ENCODE measurements at regions not wholly inside any gene's neighbourhood (a gene's known extent, or its start where the extent isn't known, plus 50 kb on each side); places are given as distances from the start of the nearest gene placed in this dataset.
A peak's percentile ranks its signal among the peaks of the same experiment; 100 is the strongest.

DNA sequence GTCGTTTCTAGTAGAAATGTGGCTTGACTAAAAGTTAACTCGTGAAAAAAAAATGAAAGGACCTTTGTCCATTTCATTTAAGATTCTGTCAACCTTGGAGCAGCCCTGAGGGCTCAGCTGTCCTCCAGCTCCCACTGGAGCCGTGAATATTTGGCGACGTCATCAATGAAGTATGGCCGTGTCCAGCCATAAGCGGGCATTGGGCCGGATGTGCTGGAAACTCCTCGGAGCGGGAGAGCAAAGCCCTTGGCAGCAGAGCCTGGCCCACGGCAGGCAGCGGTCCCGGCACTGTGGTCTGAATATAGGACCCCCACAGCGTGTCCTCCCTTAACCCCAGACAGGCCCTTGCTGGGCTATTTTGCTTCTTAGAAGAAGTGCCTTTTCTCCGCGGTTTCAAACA lies 50.0 kb downstream of the JAKMIP3 start:
- DNase-seq: no peak

DNA sequence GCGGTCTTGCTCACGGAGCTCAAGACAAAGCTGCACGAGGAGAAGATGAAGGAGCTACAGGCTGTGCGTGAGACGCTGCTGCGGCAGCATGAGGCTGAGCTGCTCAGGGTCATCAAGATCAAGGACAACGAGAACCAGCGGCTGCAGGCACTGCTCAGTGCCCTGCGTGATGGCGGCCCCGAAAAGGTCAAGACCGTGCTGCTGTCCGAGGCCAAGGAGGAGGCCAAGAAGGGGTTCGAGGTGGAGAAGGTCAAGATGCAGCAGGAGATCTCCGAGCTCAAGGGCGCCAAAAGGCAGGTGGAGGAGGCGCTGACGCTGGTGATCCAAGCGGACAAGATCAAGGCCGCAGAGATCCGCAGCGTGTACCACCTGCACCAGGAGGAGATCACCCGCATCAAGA lies 51.4 kb downstream of the JAKMIP3 start:
- DNase-seq: no peak

DNA sequence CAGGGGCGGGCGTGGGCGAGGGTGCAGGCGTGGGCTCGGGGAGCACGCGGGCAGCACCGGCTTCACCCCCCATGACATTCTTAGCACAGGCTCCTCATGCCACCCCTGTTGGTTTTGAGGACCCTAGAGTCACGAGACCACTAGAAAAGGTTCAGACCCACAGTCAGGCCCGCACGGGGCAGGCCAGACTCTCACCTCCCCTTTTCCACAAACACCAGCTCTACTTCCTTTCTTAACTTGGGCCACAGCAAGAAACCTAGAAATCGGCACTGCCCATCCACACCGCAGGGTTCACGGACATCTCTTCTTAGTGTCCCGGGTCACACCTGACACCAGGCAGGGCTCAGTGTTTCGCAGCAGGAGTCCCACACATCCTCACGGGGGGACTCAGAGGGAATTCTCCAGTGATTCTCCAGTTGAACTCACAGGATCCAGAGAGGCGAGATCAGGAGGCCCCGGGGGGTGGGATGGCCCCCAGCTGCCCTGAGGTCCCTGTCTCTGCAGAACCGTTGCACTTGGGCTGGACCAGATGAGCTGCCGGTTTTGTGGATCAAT lies 52.0 kb downstream of the JAKMIP3 start:
- no peak for DNase-seq

DNA sequence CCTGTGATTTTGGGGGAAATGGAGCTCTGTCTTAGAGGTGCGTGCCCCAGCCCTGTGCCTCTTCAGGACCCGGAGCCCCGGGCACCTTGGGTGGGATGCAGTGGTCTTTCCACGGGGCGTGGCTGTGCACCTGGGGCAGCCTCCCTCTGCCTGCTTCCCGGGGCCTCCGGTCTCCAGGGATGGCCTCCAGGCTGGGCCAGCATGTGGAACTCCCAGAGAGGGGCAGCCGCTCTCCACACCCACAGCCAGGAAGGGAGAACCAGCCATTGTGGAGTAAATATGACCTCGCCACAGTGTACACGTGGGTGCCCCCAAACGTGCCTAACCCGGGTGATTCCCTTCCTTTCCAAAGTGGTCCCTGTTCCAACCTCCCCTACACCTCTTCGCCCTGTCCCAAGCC lies 52.6 kb downstream of the JAKMIP3 start:
- no peak for DNase-seq

DNA sequence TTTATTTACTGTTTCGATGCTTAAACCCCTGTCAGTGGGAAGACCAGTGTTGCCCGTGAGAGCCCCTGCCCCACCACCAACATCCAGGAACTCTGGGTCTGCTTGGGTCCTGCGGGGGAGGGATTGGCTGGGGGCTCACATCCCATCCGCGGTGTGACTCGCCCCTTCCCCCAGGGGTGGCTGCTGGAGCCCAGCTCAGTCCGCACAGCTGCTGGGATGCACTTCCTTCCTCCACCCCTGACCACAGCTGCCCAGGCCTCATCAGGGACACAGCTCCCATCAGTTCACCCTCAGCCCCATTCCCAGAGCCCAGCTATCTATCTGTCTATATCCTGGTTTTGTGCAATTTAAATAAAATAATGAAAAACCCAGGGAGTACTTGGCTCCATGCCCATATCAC lies 54.5 kb downstream of the JAKMIP3 start:
- no peak for DNase-seq

DNA sequence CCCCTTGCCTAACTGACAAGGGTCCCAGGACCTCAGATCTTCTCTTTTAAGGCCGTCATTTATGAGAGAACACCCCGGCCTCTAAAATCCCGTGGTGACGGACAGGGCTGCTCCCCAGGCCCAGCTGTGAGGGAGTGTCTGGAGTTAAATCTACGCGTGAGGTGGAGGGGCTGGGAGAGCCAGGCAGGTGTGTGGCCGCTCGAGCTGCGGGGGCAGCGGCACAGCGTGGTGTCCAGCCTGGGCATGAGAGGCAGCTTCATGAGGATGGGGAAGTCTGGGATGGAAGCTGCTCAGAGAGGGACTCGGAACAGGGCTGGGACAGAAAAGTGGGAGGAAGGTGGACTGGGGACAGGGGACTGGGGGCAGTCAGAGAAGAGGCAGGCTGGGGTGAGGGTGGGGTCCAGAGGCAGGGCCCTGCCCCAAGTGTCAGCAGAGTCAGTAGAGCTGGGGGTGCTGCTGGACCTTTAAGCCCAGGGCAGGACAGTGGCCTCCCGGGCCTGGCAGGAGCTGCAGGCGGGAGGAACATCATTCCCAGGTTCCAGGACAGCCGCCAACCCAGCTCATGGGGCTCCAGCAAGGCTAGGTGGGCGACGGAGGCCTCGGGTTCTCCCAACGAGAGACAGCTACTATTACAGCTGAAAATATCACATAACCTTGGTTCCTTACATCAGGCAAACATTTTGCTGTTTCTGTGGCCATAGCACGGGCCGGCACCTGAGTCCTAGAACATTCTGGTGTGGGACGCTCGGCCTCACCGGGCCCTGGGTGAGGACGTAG lies 55.2 kb downstream of the JAKMIP3 start:
- DNase-seq: no peak

DNA sequence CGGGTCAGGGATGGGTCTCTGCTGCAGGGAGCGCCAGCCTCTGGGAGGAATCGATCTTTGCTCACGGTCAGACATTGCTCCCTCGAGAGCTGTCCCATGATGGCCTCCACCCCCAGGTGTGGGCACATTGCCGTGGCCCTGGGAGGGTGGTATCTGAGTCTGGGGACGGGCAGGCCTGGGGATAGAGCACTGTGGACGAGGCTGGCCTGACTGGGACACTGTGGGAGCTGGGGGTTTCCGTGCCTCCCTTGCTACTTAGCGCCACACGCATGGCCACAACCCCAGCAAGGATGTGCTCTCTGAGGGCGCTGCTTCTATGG lies 55.7 kb downstream of the JAKMIP3 start:
- no peak for DNase-seq

DNA sequence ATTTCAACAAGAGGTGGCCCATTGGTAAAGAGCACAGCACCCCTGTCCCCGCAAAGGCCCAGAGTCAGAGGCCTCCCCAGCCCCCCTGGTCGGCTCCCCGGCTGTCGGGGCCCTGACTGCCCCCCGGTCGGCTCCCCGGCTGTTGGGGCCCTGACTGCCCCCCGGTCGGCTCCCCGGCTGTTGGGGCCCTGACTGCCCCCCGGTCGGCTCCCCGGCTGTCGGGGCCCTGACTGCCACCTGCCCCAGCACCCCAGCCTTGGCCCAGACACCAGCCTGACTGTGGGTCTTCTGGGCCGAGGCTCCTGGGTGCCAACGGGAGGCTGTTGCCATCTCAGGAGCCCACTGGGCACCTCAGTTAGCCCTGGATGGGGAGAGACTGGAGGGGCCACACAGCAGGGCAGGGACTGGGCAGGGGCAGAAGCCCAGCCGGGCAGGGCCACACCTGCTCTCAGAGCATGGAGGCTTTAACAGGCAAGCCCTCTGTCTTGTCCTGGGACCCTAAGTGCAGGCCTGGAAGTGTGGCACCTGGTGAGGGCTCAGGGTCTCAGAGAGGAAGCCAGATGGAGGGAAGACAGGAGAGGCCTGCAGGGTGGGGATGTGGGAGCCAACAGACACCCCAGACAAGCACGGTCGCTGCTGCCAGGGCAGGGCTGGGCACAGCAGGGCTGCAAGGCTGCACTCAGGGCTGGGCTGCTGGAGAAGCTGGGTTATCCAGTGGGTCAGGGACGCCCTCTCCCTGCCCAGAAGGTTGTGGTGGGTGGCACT lies 56.5 kb downstream of the JAKMIP3 start:
- no peak for DNase-seq

DNA sequence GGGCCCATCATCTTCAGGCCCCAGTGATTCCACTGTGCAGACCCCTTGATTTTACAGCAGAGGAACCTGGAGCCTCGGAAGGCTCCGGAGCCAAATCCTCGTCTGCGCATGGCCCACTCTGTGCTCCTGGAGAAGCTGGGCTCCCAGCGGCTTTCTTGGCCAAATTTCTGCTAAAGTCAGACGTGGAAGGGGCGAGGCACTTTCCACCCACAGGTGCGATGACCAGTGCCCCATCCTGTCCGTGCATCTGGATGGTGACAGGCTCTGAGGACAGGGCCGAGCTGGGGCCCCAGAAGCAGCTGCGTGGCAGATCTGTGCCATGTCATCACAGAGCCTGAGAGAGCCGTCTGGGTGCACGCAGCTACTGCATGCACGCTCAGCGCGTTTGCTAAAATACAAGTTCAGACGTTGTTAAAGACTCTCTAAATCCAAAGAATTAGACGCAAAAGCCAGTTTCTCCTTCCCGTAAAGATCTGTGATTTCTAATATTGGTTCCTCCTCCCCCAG lies 57.2 kb downstream of the JAKMIP3 start:
- no peak for DNase-seq

DNA sequence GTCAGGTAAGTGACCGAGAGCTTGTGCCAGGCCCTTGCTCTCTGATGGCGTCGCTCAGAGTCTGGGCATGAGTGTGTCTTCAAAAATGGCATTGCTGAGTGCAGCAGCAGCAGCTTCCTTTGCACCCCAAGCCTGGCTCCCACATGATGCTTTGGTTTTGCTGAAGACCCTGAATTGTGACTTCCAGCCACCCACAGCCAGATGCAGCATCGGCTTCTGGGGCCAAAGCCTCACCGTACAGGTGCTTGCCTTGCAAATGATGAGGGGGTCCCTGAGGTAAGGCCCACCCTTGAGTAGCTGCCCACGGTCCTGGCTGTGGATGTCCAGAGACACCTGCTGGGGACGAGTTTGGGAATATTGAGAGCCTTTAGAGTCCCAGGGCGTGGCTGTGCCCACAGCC lies 57.9 kb downstream of the JAKMIP3 start:
- no peak for DNase-seq

DNA sequence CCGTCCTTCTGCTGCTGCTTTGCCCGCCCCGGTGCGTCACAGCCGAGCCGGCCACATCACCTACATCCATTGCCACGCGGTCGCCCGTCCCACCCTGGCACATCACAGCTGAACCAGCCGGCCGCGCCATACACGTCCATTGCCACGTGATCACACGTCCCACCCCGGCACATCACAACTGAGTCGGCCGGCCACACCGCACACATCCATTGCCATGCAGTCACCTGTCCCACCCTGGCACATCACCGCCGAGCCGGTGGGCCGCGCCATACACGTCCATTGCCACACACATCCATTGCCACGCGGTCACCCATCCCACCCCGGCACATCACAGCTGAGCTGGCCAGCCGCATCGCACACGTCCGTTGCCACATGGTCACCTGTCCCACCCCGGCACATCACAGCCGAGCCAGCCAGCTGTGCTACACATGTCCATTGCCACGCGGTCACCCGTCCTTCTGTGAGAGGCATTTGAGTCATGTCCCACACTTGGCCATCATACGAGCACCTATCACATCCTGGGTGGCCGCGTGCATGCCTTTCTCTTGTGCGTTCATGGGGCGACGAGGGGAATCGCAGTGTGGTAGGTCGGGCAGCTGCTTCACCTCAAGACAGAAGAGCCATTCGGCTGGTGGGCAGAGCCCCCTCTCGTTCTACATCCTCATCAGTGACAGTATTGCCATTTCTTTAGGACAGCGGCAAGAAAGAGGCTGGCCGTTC lies 58.6 kb downstream of the JAKMIP3 start:
- no peak for DNase-seq

DNA sequence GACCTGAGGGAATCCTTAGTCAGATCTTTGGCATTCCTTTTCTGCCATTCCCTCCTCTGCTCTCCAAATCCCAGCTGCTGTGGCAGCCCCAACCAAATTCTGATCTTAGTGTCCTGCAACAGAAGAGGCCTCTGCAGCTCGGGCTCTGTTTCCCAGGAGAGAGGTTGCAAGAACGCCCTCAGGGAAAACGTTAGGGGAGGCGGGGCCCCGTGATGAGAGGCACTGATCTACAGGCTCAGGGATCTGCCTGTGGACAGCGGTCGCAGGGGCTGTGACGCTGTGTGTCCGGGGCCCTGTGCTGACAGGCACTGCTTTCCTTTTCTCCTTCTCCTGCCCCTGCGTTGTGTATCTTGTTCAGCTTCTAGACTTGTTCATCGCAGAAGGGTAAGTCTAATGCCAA lies 57.3 kb upstream of the DPYSL4 start:
- no peak for DNase-seq

DNA sequence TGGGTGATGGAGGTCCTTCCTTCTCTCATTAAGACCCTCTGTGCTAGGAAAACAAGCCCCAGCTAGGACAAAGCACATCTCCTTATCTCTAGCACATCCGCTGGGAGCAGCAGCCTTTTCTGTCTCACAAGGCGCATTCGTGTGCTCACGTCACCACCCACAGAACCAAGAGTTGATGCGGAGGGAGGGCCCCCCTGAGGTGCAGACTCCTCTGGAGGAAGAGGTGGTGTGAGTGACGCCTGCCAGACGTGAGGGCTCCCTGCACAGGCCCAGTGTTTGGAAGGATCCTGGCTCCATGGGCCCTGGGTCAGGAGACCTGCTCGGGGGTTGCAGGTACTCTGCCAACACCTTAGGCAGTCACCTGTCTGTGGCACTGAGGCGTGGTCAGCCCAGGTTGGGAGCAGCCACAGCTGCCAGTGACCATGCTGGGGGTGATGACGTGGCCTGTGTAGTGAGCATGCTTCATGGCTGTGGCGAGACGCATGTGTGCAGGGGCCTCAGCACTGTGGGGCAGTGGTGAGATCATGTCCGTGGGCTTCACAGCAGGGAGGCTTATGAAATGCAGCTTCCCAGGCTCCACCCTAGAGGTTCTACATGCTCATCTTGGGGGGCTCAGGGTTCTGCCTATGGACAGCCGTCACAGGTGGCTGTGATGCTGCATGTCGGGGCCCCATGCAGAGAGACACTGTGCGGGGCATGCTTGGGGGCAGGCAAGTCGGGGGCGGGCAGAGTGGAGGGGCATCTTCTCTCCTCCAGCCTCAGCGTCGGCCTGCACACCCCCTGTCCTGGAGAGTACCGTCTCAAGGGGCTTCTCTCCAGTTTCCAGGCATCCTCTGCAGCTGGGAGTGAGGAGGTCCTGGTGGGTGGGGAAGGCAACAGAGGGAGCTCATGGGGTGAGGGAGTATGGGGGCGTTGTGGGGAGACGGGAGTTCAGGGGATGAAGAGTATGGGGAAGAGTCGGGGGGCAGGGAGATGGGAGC lies 56.2 kb upstream of the DPYSL4 start:
- DNase-seq: no peak

DNA sequence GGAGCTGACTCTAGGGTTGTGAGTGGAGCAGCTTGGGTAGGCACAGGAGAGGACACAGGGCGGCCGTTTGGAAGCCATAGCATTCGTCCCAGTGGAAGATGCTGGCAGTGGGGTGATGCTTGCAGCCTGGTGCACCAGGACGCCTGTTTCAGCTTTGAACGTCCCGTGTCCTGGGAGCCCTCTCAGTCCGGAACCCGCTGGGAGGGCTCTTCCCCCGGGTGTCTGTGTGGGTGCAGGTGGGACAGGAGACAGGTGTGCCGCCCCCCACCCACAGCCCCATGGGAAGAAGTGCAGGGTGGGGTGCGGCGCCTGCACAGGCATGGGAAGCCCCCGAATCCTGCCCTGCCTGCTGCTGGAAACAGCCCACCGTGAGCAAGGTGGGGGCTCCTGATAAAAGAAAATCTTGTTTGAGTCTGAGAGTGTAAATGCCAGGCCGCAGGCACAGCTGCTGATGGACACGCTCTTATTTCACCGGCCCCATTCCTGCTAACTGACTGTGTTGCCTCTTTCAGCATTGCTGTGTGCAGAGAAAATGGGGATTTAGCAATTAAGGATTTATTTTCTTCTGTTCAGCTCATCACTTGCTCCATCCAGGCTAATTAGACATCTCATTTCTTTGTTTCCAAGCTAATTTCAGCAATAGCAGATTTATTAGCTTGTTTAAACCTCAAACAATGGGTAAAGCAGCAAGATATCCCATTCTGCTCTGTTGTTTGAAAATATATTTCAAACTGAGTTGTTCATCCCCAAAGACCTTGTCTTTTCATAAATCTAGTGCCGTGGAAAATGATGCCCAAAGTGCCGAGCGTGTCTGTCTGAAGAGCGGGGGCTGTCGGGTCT lies 54.9 kb upstream of the DPYSL4 start:
- no peak for DNase-seq

DNA sequence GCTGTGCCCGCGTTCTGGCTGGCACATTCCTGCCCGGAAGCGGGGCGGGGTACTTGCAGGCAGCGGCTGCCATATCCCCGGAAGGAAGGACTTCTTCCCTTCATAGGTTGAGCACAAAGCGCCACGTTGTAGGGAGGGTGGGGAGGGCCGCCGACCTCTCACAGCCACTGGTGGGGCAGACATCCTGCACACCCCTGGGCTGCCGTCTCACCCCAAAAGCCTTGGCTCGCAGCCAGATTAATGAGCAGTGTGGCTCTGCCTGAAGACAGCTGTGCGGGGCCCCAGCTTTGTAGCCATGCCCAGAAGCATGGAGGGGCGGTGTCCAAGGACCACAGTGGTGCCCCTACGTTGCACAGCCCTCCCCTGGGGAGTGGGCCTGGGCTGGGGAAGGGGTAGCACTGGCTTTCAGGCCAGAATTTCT lies 54.3 kb upstream of the DPYSL4 start:
- DNase-seq: peak in 1 of 2 experiments; percentile 2

DNA sequence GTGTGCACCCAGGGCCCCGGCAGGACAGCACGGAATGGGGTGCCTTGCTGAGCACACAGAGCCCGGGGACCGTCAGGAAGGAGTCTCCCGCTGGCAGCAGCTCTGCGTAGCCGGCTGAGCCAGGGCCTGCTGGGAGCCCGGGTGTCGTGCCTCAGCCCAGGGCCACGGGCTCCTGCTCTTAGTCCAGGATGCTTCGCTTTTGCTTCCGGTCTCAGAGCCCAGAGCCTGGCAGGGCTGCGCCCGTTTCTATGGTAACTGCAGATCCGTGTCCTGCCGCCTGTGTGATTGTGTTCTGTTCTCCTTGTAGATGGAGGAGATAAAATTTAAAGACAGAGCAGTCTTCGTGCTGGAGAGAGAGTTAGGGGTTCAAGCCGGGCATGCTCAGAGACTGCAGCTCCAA lies 53.7 kb upstream of the DPYSL4 start:
- DNase-seq: no peak

DNA sequence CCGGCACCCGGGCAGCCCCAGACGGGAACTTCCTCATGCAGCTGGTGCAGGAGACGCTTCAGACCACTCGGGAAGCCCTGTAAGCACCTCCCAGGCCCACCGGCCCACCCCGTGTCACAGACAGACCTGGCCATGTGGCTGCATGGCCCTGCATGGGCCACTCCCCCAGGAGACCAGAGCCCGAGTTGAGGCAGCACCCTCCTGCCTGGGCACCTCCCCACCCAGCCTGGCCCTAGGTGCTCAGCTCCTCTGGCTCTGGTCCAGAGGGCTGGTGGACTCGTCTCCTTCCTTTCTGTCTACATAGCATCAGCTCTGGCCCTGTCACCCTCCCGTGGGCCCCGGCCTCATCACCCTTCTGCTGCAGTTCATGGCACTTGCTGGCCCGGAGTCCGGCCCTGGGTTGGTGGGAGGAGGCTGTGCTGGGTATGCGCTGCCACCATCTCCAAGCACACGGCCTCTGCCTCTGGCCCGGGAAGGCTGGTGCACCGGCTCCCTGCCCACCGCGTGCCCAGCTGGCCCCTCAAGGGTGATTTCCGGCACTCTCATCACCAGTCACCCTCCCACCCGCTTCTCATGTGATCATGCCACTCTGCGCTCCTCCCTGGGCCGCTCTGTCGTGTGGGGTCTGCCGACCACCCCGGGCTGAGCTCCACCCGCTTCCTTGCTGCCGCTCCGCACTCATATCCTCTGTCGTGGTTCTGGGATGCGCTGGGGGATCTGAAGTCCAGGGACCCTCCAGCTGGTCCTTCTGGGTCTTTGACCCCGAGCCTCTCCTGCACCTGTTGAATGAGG lies 53.1 kb upstream of the DPYSL4 start:
- DNase-seq: no peak

DNA sequence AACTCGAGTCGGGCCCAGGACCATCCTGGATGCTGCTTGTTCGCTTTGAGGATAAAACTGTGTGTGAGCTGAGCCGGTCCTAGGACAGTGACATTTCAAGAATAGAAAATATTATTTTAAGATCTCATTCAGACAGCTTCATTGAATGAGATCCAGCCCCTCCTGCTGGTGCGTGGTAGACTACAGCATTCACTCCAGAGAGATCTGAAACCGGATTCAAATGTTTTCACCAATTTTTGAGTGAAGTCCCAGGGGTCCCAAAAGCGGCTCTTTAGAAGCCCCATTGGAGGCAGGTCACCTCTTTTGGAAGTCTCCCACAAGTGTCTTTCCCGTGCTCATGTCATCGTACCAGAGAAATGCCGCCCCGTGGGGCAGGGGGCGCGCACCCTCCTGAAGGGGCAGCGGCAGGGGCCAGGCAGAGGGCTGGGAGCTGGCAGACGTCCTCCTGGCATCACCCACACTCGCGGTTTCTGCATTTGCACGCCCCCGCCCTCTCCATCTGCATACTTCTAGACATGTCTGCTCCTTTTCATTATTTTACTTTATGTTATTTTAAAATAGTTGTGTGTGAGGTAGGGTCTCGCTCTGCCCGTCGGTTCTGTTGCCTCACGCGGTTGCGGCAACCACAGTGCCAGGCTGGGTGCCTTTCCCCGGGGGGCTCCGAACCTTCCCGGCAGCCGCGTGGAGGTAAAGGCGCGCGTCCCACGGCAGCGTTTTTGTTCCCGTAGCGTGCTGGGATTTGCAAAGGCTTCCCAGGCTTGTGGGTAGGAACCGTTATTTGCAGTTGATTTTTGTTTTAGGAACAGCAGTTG lies 52.3 kb upstream of the DPYSL4 start:
- no peak for DNase-seq

DNA sequence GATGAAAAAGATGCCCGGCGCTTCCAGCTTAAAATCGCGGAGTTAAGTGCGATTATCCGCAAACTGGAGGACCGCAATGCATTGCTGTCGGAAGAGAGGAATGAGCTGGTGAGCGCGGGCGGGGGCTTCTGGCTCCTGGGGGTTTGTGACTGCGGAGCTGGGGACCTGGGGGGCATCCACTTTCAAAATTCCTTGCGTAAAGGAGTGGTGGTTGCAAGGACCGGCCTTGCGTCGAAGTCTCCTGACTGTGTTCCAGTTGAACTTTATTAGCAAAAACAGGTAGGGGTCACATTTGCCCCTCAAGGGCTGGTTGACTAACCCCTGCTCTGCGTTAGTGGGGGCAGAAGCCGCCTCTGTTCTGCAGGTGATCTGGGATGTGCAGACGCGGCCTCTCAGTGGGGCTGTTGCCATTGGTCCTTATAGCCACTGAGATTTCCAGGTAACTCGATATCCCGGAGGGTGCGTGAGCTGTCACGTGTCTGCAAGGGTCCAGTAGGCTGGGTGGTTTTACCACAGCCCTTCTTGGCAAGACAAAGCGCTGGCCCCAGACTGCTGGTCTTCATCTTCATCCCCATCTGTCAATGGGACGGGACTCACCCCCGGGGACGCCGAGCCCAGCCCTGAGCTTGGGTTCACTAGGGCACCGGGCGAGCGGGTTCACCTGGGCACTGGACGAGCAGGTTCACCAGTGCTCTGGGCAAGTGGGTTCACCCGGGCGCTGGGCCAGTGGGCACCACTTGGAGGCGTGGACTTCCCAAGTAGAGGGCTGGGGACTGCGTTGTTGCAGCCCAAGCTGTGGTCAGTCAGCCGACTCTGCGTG lies 51.5 kb upstream of the DPYSL4 start:
- DNase-seq: no peak

Measured in NCI-H524 (cell line).